ENCODE measurements at regions not wholly inside any gene's neighbourhood (a gene's known extent, or its start where the extent isn't known, plus 50 kb on each side); places are given as distances from the start of the nearest gene placed in this dataset.

DNA sequence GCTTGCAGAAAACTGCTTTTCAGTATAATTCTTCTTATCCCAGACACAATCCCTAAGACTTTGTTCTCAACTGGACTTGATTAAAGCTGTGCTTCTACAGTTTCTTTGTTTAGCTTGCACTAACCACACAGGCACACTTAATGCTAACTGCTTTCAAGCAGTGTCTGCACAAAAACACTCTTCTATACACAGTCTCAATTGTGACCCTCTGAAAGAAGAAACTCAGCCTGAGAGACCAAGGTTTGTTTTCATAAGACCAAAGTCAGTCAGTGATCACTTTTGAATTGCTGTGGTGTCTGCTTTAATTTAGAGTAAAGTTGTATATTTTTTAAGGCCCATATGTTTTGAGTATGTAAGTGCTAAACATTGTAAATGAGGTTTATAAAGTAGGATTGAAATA is 431.2 kb downstream of the KCTD12 start:
- no peak overlapping the region for H3K4me3 ChIP-seq (ENCODE audit: low read depth, low read length)
- TF ChIP-seq MYC (IDR thresholded peaks at IDR 0.05; ENCODE audit: low read depth, low read length) (no peak), POLR2A (IDR thresholded peaks at IDR 0.05; ENCODE audit: extremely low read depth, insufficient read length) (no peak)
- TF ChIP-seq, protein P1, sequence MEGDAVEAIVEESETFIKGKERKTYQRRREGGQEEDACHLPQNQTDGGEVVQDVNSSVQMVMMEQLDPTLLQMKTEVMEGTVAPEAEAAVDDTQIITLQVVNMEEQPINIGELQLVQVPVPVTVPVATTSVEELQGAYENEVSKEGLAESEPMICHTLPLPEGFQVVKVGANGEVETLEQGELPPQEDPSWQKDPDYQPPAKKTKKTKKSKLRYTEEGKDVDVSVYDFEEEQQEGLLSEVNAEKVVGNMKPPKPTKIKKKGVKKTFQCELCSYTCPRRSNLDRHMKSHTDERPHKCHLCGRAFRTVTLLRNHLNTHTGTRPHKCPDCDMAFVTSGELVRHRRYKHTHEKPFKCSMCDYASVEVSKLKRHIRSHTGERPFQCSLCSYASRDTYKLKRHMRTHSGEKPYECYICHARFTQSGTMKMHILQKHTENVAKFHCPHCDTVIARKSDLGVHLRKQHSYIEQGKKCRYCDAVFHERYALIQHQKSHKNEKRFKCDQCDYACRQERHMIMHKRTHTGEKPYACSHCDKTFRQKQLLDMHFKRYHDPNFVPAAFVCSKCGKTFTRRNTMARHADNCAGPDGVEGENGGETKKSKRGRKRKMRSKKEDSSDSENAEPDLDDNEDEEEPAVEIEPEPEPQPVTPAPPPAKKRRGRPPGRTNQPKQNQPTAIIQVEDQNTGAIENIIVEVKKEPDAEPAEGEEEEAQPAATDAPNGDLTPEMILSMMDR (IDR thresholded peaks at IDR 0.05; ENCODE audit: low read depth, low read length), result no peak
- TF ChIP-seq, protein P2, sequence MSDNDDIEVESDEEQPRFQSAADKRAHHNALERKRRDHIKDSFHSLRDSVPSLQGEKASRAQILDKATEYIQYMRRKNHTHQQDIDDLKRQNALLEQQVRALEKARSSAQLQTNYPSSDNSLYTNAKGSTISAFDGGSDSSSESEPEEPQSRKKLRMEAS (IDR thresholded peaks at IDR 0.05; ENCODE audit: low read depth, low read length), result no peak
- no peak for DNase-seq (ENCODE audit: low read depth)

DNA sequence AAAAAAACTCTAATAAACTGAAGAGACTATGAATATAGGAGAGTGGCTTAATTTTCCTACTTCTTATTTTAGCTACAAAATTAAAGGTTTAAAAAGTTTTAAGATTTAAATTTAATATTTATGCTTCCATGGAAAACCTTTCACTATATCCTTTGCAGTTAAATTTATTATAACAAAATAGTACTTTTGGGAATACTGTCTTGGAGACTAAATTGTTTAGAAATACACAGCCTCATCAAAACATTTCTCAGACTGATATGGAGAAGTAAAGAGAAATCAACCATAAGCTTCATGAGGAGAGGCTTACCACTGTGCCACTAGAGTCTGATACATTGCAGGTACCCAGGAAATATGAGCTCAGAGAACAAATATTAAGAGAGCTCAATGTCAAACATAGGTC is 436.5 kb downstream of the KCTD12 start:
- no peak overlapping the region for H3K4me3 ChIP-seq (ENCODE audit: low read depth, low read length)
- TF ChIP-seq POLR2A (IDR thresholded peaks at IDR 0.05; ENCODE audit: extremely low read depth, insufficient read length), result no peak
- TF ChIP-seq MYC (IDR thresholded peaks at IDR 0.05; ENCODE audit: low read depth, low read length), result no peak
- TF ChIP-seq, protein P1 (IDR thresholded peaks at IDR 0.05; ENCODE audit: low read depth, low read length), result no peak
- TF ChIP-seq, protein P2 (IDR thresholded peaks at IDR 0.05; ENCODE audit: low read depth, low read length), result no peak
- no peak for DNase-seq (ENCODE audit: low read depth)

DNA sequence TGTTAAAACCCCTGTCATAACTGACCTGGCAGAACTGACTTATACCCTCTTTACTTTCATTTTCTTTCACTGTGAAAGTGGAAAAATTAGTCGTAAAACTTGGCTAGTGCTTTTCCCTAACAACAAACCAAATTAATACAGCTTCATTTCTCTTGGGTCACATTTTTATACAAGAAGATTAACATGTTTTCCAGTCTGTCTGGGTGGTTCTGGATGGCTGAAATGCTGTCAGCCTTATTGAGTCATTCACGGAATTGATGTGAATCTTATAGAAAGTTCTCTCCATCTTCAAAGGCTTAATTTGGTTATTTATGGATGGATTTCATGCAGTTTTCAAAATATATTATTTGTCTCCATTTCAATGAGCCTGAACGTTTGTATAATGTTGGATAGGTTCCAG is 440.0 kb downstream of the KCTD12 start:
- TF ChIP-seq, protein P2 (IDR thresholded peaks at IDR 0.05; ENCODE audit: low read depth, low read length), result no peak
- TF ChIP-seq MYC (IDR thresholded peaks at IDR 0.05; ENCODE audit: low read depth, low read length) (no peak), POLR2A (IDR thresholded peaks at IDR 0.05; ENCODE audit: extremely low read depth, insufficient read length) (no peak)
- TF ChIP-seq, protein P1 (IDR thresholded peaks at IDR 0.05; ENCODE audit: low read depth, low read length), result no peak

DNA sequence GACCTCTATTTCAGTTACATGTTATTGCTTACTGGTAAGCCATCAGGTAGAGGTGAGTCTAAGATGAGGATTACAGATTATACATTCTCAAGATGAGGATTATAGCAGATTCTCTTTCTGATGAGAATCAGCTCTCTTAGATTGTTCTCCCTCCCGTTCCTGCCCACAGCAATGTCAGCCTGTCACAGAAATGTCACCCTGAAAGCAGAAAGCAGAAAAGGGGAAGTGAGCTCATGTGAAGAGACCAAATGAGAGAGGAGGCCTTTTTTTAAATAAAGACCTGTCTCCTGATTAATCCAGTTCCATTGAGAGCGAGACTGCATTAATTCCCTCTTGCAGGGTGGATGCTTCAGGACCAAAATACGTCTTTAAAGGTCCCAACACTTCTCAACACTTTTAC is 445.6 kb downstream of the KCTD12 start:
- DNase-seq (ENCODE audit: low read depth), result peak; percentile 29
- TF ChIP-seq MYC (IDR thresholded peaks at IDR 0.05; ENCODE audit: low read depth, low read length), result no peak
- TF ChIP-seq, protein P2 (IDR thresholded peaks at IDR 0.05; ENCODE audit: low read depth, low read length), result 0 out of 2 replicates have a peak, but pooled peaks have one; percentile 11
- H3K4me3 ChIP-seq (ENCODE audit: low read depth, low read length), result no peak overlapping the region

More for the DNA sequence above, 440.0 kb downstream of the KCTD12 start:
- no peak overlapping the region for H3K4me3 ChIP-seq (ENCODE audit: low read depth, low read length)
- DNase-seq (ENCODE audit: low read depth), result no peak

DNA sequence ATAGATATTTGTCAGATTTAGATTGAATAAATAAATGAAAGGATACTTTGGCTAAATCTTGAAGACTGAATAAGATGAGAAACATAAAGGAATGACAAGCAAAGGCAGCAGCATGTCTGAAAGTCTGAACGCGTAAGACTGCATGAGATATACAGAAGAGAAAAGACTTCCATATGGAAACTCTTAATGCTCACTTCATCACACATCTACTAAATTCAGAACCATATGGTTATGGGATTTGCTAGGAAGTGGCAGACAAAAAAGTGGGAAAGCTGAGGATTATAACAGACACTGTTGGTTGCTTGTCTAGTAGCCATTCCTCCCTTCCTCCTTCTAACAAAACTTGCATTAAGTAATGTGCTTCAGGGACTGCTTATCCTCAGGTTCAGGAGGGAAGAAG is 446.7 kb downstream of the KCTD12 start:
- no peak overlapping the region for H3K4me3 ChIP-seq (ENCODE audit: low read depth, low read length)
- no peak for TF ChIP-seq POLR2A (IDR thresholded peaks at IDR 0.05; ENCODE audit: extremely low read depth, insufficient read length)
- TF ChIP-seq MYC (IDR thresholded peaks at IDR 0.05; ENCODE audit: low read depth, low read length), result no peak
- TF ChIP-seq, protein P2 (IDR thresholded peaks at IDR 0.05; ENCODE audit: low read depth, low read length), result no peak
- TF ChIP-seq, protein P1 (IDR thresholded peaks at IDR 0.05; ENCODE audit: low read depth, low read length), result no peak
- DNase-seq (ENCODE audit: low read depth), result no peak

DNA sequence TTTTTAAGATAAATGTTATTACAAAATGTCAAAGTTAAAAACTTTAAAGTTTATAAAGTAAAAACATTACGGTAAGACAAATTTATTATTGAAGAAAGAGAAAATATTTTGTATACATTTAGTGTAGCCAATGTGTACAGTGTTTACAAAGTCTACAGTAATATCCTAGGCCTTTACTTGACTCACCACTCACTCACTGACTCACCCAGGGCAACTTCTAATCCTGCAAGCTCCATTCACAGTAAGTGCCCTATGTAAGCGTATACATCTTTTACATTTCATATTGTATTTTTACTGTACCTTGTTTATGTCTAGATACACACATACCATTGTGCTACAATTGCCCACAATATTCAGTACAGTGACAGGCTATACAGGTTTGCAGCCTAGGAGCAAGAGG is 448.2 kb downstream of the KCTD12 start:
- TF ChIP-seq, protein P1 (IDR thresholded peaks at IDR 0.05; ENCODE audit: low read depth, low read length), result no peak
- TF ChIP-seq, protein P2 (IDR thresholded peaks at IDR 0.05; ENCODE audit: low read depth, low read length), result no peak
- TF ChIP-seq POLR2A (IDR thresholded peaks at IDR 0.05; ENCODE audit: extremely low read depth, insufficient read length), result no peak
- no peak for TF ChIP-seq MYC (IDR thresholded peaks at IDR 0.05; ENCODE audit: low read depth, low read length)
- no peak for DNase-seq (ENCODE audit: low read depth)
- no peak overlapping the region for H3K4me3 ChIP-seq (ENCODE audit: low read depth, low read length)
